ENCODE measurements at regions not wholly inside any gene's neighbourhood (a gene's known extent, or its start where the extent isn't known, plus 50 kb on each side); places are given as distances from the start of the nearest gene placed in this dataset.

DNA sequence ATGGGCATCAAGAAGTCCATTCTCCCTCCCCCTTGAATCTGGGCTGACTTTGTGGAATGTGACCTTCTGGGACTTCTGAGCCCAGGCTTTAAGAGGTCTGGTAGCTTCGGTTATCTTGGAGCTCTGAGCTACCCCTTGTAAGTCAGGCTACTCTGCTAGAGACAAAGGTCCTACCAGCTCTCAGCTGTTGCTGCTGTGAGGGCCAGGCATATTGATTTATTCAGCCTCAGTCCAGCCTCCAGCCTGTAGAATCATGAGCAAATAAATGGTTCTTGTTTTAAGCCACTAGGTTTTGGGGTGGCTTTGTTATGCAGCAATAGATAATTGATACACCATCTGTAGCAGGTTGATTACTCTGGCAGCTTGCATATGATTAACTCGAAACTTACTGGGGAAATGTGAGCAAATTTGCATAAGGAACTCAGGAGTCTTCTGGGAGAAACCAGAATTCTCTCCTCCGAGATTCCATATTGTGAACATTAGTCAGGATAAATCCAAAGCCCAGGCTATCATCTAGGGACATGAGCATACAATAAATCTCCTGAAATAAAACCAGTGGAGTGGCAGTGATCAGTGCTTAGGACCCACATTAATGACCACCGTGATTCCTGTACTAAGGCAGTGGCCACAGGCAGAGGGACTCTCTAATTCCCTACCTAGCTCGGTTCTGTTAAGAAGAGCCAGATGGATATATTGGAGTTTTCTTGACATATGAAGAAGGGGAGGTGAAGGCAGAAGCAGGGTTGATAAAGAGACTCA is 336.1 kb downstream of the CDC5L start:
- Histone ChIP-seq H3K36me3 (no peaks in the 10 kb centered on the region), H3K27ac (no peak overlapping the region), H3K9me3 (no peaks in the 10 kb centered on the region), H3K4me1 (no peaks in the 10 kb centered on the region), H3K27me3 (no peaks in the 10 kb centered on the region), H3K4me3 (no peak overlapping the region)
- no peak for DNase-seq
- TF ChIP-seq, protein P1, sequence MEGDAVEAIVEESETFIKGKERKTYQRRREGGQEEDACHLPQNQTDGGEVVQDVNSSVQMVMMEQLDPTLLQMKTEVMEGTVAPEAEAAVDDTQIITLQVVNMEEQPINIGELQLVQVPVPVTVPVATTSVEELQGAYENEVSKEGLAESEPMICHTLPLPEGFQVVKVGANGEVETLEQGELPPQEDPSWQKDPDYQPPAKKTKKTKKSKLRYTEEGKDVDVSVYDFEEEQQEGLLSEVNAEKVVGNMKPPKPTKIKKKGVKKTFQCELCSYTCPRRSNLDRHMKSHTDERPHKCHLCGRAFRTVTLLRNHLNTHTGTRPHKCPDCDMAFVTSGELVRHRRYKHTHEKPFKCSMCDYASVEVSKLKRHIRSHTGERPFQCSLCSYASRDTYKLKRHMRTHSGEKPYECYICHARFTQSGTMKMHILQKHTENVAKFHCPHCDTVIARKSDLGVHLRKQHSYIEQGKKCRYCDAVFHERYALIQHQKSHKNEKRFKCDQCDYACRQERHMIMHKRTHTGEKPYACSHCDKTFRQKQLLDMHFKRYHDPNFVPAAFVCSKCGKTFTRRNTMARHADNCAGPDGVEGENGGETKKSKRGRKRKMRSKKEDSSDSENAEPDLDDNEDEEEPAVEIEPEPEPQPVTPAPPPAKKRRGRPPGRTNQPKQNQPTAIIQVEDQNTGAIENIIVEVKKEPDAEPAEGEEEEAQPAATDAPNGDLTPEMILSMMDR (IDR thresholded peaks at IDR 0.05) = no peak
- no peak for TF ChIP-seq POLR2A (IDR thresholded peaks at IDR 0.05)
- intact Hi-C loops (cut with DNase I) = no loop called here
- 84 to 94% methylated on average over 5 of the region's 5 CpGs for WGBS, 2 donors

DNA sequence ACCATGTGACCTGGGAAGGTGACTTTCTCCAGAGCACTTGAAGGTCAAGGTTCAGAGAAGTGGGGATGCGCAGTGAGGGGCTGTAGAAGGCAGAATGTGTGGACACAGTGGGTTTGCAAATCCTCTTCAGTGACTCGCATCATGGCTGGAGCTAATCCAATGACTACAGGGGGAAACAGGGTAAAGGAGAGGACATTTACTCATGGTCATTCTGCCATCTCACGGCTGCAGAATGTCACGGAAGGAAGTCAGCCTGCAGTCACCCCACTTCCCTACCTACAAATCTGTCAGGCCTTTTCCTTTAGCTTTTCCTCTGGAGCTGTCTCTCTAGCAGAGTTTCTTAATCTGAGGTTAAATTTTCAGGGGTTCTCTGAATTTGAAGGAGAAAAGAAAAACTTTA is 337.6 kb downstream of the CDC5L start:
- no peaks in the 10 kb centered on the region for H3K4me1 ChIP-seq
- TF ChIP-seq POLR2A (IDR thresholded peaks at IDR 0.05) = no peak
- TF ChIP-seq, protein P1 (IDR thresholded peaks at IDR 0.05) = no peak

DNA sequence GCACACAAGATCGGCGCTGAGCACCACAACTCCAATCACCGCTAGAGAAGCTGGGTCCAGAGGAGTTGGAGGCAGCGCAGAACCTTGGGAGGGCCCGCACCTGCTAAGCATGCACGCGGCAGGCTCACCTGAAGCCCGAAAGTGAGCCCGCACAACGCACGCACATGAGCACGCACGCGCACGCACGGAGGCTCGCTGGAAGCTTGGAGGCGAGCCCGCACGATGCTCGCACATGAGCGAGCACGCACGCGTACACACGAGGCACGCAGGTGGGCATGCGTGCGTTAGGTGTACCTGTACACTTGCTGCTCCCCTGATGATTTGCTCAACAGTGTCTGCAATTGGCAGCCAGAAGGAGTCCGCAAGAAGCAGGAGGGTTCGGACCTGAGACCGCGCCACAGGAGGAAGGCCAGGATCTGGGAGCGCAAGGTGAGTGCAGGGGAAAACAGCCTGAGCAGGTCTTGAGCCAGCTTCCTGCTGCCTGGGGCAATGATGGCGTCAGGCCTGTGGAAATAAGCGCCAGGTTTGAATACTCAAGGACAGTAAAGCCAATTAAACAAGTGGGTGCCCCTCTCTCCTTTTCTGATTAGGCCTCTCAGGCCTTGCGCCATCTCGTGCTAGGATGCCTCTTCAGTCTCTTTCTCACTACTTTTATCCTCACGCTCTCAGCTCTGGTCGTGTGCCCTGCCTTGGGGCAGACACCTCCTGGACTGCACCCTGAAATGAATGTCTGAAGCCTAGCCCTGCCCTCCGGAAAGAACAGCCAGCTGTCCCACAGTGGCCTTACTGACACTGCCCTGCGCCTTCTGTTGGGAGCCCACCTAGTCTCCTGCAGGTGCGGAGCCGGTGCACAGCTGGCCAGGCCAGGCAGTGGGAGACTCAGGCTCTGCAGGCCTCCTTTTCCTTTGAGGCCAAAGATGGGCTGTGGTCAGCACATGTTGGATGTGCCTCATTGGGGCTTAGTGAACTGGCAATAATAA is 340.4 kb downstream of the CDC5L start:
- 82 to 84% methylated on average over 25 to 36 of the region's 44 CpGs for WGBS, 2 donors
- Histone ChIP-seq H3K27me3 (no peaks in the 10 kb centered on the region), H3K9me3 (no peaks in the 10 kb centered on the region), H3K36me3 (no peaks in the 10 kb centered on the region), H3K4me1 (no peaks in the 10 kb centered on the region), H3K27ac (no peak overlapping the region), H3K4me3 (no peak overlapping the region)
- TF ChIP-seq POLR2A (IDR thresholded peaks at IDR 0.05) = no peak
- TF ChIP-seq, protein P1 (IDR thresholded peaks at IDR 0.05) = no peak
- intact Hi-C loops (cut with DNase I) = no loop called here
- no peak for DNase-seq

More for the DNA sequence above, 337.6 kb downstream of the CDC5L start:
- intact Hi-C loops (cut with DNase I) = no loop called here
- WGBS, 2 donors = 54 to 79% methylated on average over 4 of the region's 4 CpGs
- Histone ChIP-seq H3K36me3 (no peaks in the 10 kb centered on the region), H3K27ac (no peak overlapping the region), H3K4me3 (no peak overlapping the region), H3K9me3 (no peaks in the 10 kb centered on the region), H3K27me3 (no peaks in the 10 kb centered on the region)
- DNase-seq = no peak

DNA sequence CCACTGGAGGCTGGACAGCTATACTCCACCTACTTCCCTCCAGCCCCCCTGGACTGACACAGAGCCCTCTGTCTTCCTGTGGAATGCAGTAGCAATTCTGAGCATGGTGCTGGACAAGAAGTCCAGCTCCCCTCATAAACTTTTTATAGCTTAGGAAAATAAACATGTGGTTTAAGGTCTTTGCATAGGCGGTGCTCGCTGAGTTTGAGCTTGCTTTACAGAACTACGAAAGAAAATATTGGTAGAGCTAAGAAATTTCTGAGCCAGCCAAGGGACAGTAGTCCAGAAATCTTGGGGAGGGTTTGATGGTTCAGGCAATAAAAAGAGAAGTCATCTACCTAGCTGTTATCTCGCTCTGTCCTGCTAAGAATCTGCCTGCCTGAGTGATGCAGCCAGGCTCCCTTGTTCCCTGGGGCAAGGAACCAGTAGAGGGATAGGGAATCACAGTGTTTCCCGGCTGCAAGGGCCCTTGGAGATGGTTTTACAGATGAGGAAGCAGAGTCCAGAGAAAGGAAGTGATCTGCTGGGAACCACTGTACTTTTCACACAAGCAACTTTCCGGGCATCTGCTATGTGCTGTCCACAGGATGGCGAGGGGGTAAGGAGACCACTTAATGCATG is 343.4 kb downstream of the CDC5L start:
- intact Hi-C loops (cut with DNase I) = no loop called here
- Histone ChIP-seq H3K4me1 (no peaks in the 10 kb centered on the region), H3K27ac (no peak overlapping the region), H3K36me3 (no peaks in the 10 kb centered on the region), H3K4me3 (no peak overlapping the region), H3K9me3 (no peaks in the 10 kb centered on the region), H3K27me3 (no peaks in the 10 kb centered on the region)
- no peak for TF ChIP-seq POLR2A (IDR thresholded peaks at IDR 0.05)
- TF ChIP-seq, protein P1 (IDR thresholded peaks at IDR 0.05) = no peak
- WGBS, 2 donors = 61 to 67% methylated on average over 7 of the region's 7 CpGs
- no peak for DNase-seq
